Upper lobe of left lung (tissue), 6 donors: ENCODE measurements at regions not wholly inside any gene's neighbourhood (a gene's known extent, or its start where the extent isn't known, plus 50 kb on each side); places are given as distances from the start of the nearest gene placed in this dataset.

Source experiments
- ATAC-seq, 2 donors: fragments of 200-7000 bp; cut with Tn5 transposase; one replicate each; pipeline ENCODE4 v1.9.1; 2022; ENCODE audit warnings: mild to moderate bottlenecking in 2 of 2, moderate library complexity in 2 of 2; ENCODE audit not compliant: low FRiP score in 2 of 2
- DNase-seq, 2 donors: peaks; one replicate each; pipeline ENCODE4 v3.0.0-alpha.2; 2019 to 2020
- H3K27ac ChIP-seq, 4 donors: fragments of 200-600 bp; sonication (generic); one replicate each; pipeline ENCODE4 v1.5.1; 2016 to 2019
- H3K27me3 ChIP-seq, 4 donors: fragments of 200-600 bp; sonication (generic); one replicate each; pipeline ENCODE4 v1.5.1; 2017 to 2019
- H3K36me3 ChIP-seq, 4 donors: fragments of 200-600 bp; sonication (generic); one replicate each; pipeline ENCODE4 v1.5.1; 2016 to 2019
- H3K4me1 ChIP-seq, 4 donors: fragments of 200-600 bp; sonication (generic); one replicate each; pipeline ENCODE4 v1.5.1; 2018 to 2019
- H3K4me3 ChIP-seq, 4 donors: fragments of 200-600 bp; sonication (generic); one replicate each; pipeline ENCODE4 v1.5.1; 2017 to 2019; ENCODE audit warnings: mild to moderate bottlenecking in 2 of 4, moderate library complexity in 1 of 4
- H3K9me3 ChIP-seq, 4 donors: fragments of 200-600 bp; sonication (generic); one replicate each; pipeline ENCODE4 v1.5.1; 2018 to 2019
- CTCF ChIP-seq, 6 experiments: fragments of 450-650 bp in 4 of 6; fragments of 200-600 bp in 2 of 6; sonication (generic) in 2 of 6; IDR thresholded peaks; one replicate each; pipeline ENCODE4 v1.5.1; 2016 to 2019; ENCODE audit warnings: antibody characterized with exemption in 6 of 6
- EP300 ChIP-seq, 4 donors: sonication (generic); formaldehyde crosslinking; IDR thresholded peaks; one replicate each; pipeline ENCODE4 v1.5.1; 2017; ENCODE audit warnings: antibody characterized with exemption in 4 of 4, control low read depth in 2 of 4
- POLR2A ChIP-seq, 4 donors: fragments of 450-650 bp; IDR thresholded peaks; one replicate each; pipeline ENCODE4 v1.5.1; 2016 to 2017; ENCODE audit warnings: antibody characterized with exemption in 4 of 4, mild to moderate bottlenecking in 2 of 4
- POLR2AphosphoS5 ChIP-seq, 2 donors: sonication (generic); formaldehyde crosslinking; IDR thresholded peaks; one replicate each; pipeline ENCODE4 v1.5.1; 2017; ENCODE audit warnings: antibody characterized with exemption in 2 of 2
- WGBS, 2 donors: methylation state at CpG; one replicate each; pipeline ENCODE4 v1.1.5; 2017 to 2018; 5-methylcytosine and 5-hydroxymethylcytosine counted together
- donor health status: DM: no; HTN: no; CAD: no; lungs with moderate emphysema.
- donor health status: DM: no; HTN: yes; CAD: no; lungs with severe emphysema.

- DNase-seq, result no peak
- Histone ChIP-seq H3K9me3 (no peaks in the 10 kb centered on the region), H3K36me3 (no peaks in the 10 kb centered on the region), H3K27me3 (no peaks in the 10 kb centered on the region), H3K27ac (no peak overlapping the region), H3K4me3 (no peak overlapping the region), H3K4me1 (no peaks in the 10 kb centered on the region)
- WGBS, 2 donors, result 61 to 65% methylated on average over 1 of the region's 1 CpG
- TF ChIP-seq CTCF (IDR thresholded peaks at IDR 0.05), result no peak
- ATAC-seq, result no peak
Observed at GRCh38 chr13:73547239-73547638, 488.4 kb downstream of the KLF5 start.

GRCh38 chr13:73544175-73544574 lies 485.4 kb downstream of the KLF5 start:
- Histone ChIP-seq H3K9me3 (no peaks in the 10 kb centered on the region), H3K36me3 (no peaks in the 10 kb centered on the region), H3K4me1 (no peaks in the 10 kb centered on the region), H3K4me3 (no peak overlapping the region), H3K27ac (no peak overlapping the region), H3K27me3 (no peaks in the 10 kb centered on the region)
- no peak for TF ChIP-seq POLR2A (IDR thresholded peaks at IDR 0.05)
- no peak for TF ChIP-seq EP300 (IDR thresholded peaks at IDR 0.05)
- no peak for TF ChIP-seq POLR2AphosphoS5 (IDR thresholded peaks at IDR 0.05)
- no peak for TF ChIP-seq CTCF (IDR thresholded peaks at IDR 0.05)
- DNase-seq, result no peak
- WGBS, 2 donors, result 78 to 87% methylated on average over 1 of the region's 1 CpG
- ATAC-seq, result no peak

GRCh38 chr13:73542446-73542845 lies 483.6 kb downstream of the KLF5 start:
- H3K4me3 ChIP-seq, result no peak overlapping the region
- no peaks in the 10 kb centered on the region for H3K36me3 ChIP-seq
- H3K9me3 ChIP-seq, result no peaks in the 10 kb centered on the region
- DNase-seq (no peak), ATAC-seq (no peak)
- H3K27me3 ChIP-seq, result no peaks in the 10 kb centered on the region
- TF ChIP-seq EP300 (IDR thresholded peaks at IDR 0.05) (no peak), POLR2A (IDR thresholded peaks at IDR 0.05) (no peak), CTCF (IDR thresholded peaks at IDR 0.05) (no peak), POLR2AphosphoS5 (IDR thresholded peaks at IDR 0.05) (no peak)
- no peaks in the 10 kb centered on the region for H3K4me1 ChIP-seq
- H3K27ac ChIP-seq, result no peak overlapping the region

GRCh38 chr13:73536865-73537264 lies 478.1 kb downstream of the KLF5 start:
- 58 to 67% methylated on average over 4 of the region's 4 CpGs for WGBS, 2 donors
- ATAC-seq (no peak), DNase-seq (no peak)
- H3K4me3 ChIP-seq, result no peak overlapping the region
- H3K4me1 ChIP-seq, result no peaks in the 10 kb centered on the region
- no peaks in the 10 kb centered on the region for H3K27me3 ChIP-seq
- no peak for TF ChIP-seq CTCF (IDR thresholded peaks at IDR 0.05)
- no peak for TF ChIP-seq EP300 (IDR thresholded peaks at IDR 0.05)
- TF ChIP-seq POLR2AphosphoS5 (IDR thresholded peaks at IDR 0.05), result no peak
- TF ChIP-seq POLR2A (IDR thresholded peaks at IDR 0.05), result no peak
- H3K36me3 ChIP-seq, result no peaks in the 10 kb centered on the region
- H3K27ac ChIP-seq, result no peak overlapping the region
- H3K9me3 ChIP-seq, result no peaks in the 10 kb centered on the region

GRCh38 chr13:73535341-73535740 lies 476.5 kb downstream of the KLF5 start:
- no peaks in the 10 kb centered on the region for H3K9me3 ChIP-seq
- H3K36me3 ChIP-seq, result no peaks in the 10 kb centered on the region
- DNase-seq, result no peak
- no peaks in the 10 kb centered on the region for H3K4me1 ChIP-seq
- TF ChIP-seq EP300 (IDR thresholded peaks at IDR 0.05) (no peak), CTCF (IDR thresholded peaks at IDR 0.05) (no peak), POLR2AphosphoS5 (IDR thresholded peaks at IDR 0.05) (no peak), POLR2A (IDR thresholded peaks at IDR 0.05) (no peak)
- 92 to 94% methylated on average over 6 of the region's 6 CpGs for WGBS, 2 donors
- no peak overlapping the region for H3K27ac ChIP-seq
- ATAC-seq, result no peak
- no peaks in the 10 kb centered on the region for H3K27me3 ChIP-seq
- H3K4me3 ChIP-seq, result no peak overlapping the region
